Tibial nerve (tissue), 4 donors: ENCODE measurements at regions not wholly inside any gene's neighbourhood (a gene's known extent, or its start where the extent isn't known, plus 50 kb on each side); places are given as distances from the start of the nearest gene placed in this dataset.
"Not testable (repeated sequence)": the region's sequence is repeated elsewhere in the genome, so short reads cannot be mapped to it uniquely, and the experiment has no call there.

Experiments
- DNase-seq, 2 donors: peaks; one replicate each; pipeline ENCODE4 v3.0.0-alpha.2; 2019; ENCODE audit warnings: low spot score in 2 of 2
- H3K27ac ChIP-seq, 4 donors: fragments of 200-600 bp; sonication (generic) in 3 of 4; one replicate each; pipeline ENCODE4 v1.5.1; 2017 to 2019; ENCODE audit warnings: mild to moderate bottlenecking in 1 of 4
- H3K27me3 ChIP-seq, 2 donors: fragments of 200-600 bp; sonication (generic) in 1 of 2; one replicate each; pipeline versions ENCODE4 v1.5.1 to v1.6.0; 2017 to 2019
- H3K36me3 ChIP-seq, 3 donors: fragments of 200-600 bp; sonication (generic); one replicate each; pipeline ENCODE4 v1.5.1; 2018 to 2019
- H3K4me1 ChIP-seq, 4 donors: fragments of 200-600 bp; sonication (generic) in 3 of 4; one replicate each; pipeline ENCODE4 v1.5.1; 2017 to 2019
- H3K4me3 ChIP-seq, 4 donors: fragments of 200-600 bp; sonication (generic) in 3 of 4; one replicate each; pipeline ENCODE4 v1.5.1; 2017 to 2019; ENCODE audit warnings: mild to moderate bottlenecking in 1 of 4, moderate library complexity in 1 of 4
- H3K9me3 ChIP-seq, 4 donors: fragments of 200-600 bp; sonication (generic) in 3 of 4; one replicate each; pipeline ENCODE4 v1.5.1; 2017 to 2019
- CTCF ChIP-seq, 5 experiments: fragments of 200-600 bp in 3 of 5; fragments of 450-650 bp in 2 of 5; sonication (generic) in 3 of 5; IDR thresholded peaks; one replicate each; pipeline ENCODE4 v1.5.1; 2016 to 2019; ENCODE audit warnings: antibody characterized with exemption in 5 of 5, mild to moderate bottlenecking in 3 of 5, moderate library complexity in 2 of 5
- EP300 ChIP-seq, 2 donors: sonication (generic); formaldehyde crosslinking; IDR thresholded peaks; one replicate each; pipeline ENCODE4 v1.6.1; 2017; ENCODE audit warnings: antibody characterized with exemption in 2 of 2, mild to moderate bottlenecking in 1 of 2
- POLR2A ChIP-seq, 2 donors: fragments of 450-650 bp; IDR thresholded peaks; one replicate each; pipeline ENCODE4 v1.6.1; 2017; ENCODE audit warnings: antibody characterized with exemption in 2 of 2, mild to moderate bottlenecking in 2 of 2, moderate library complexity in 2 of 2
- WGBS, 2 donors: methylation state at CpG; one replicate each; pipeline ENCODE4 v1.1.5; 2018; 5-methylcytosine and 5-hydroxymethylcytosine counted together

GRCh38 chrY:9158616-9159015 lies 178.6 kb upstream of the TSPY4 start:
- WGBS, 2 donors = 57% methylated on average over 1 of the region's 1 CpG; no CpG with 5 or more reads in 1 of the 2 donors
- DNase-seq = no peak
- no peak overlapping the region for H3K4me3 ChIP-seq
- no peaks in the 10 kb centered on the region for H3K27me3 ChIP-seq
- H3K27ac ChIP-seq = no peak overlapping the region
- TF ChIP-seq EP300 (IDR thresholded peaks at IDR 0.05) = no peak
- no peak for TF ChIP-seq CTCF (IDR thresholded peaks at IDR 0.05)
- no peak for TF ChIP-seq POLR2A (IDR thresholded peaks at IDR 0.05)
- no peaks in the 10 kb centered on the region for H3K36me3 ChIP-seq
- H3K4me1 ChIP-seq = no peaks in the 10 kb centered on the region
- peaks cover 0 to 7% (median 0%) of the 10 kb centered on the region in 4 donors for H3K9me3 ChIP-seq

- 90% methylated on average over 3 of the region's 3 CpGs; no CpG with 5 or more reads in 1 of the 2 donors for WGBS, 2 donors
- not testable (repeated sequence) for H3K4me1 ChIP-seq, H3K9me3 ChIP-seq, H3K36me3 ChIP-seq, H3K27me3 ChIP-seq, H3K4me3 ChIP-seq, DNase-seq
- H3K27ac ChIP-seq = peak overlapping the region in 2 of 4 donors; percentile 40 to 67
These were observed 176.9 kb upstream of the TSPY4 start for GRCh38 chrY:9160331-9160730.

GRCh38 chrY:9160976-9161375 lies 176.3 kb upstream of the TSPY4 start:
- H3K4me3 ChIP-seq, H3K27me3 ChIP-seq, H3K4me1 ChIP-seq, H3K9me3 ChIP-seq, H3K36me3 ChIP-seq: not testable (repeated sequence)
- 35% methylated on average over 3 of the region's 3 CpGs; no CpG with 5 or more reads in 1 of the 2 donors for WGBS, 2 donors
- H3K27ac ChIP-seq = peak overlapping the region in 1 of 4 donors; percentile 67
- peak; percentile 13 to 54 for DNase-seq
- peak in 1 of 2 donors; percentile 42 for TF ChIP-seq EP300 (IDR thresholded peaks at IDR 0.05)

GRCh38 chrY:9161990-9162389 lies 175.3 kb upstream of the TSPY4 start:
- not testable (repeated sequence) for H3K9me3 ChIP-seq, H3K4me3 ChIP-seq, H3K4me1 ChIP-seq, DNase-seq, H3K36me3 ChIP-seq, H3K27me3 ChIP-seq
- peak overlapping the region in 1 of 4 donors; percentile 37 for H3K27ac ChIP-seq

- not testable (repeated sequence) for H3K9me3 ChIP-seq, H3K4me3 ChIP-seq, H3K4me1 ChIP-seq, DNase-seq, H3K36me3 ChIP-seq, H3K27me3 ChIP-seq
- H3K27ac ChIP-seq = peak overlapping the region in 1 of 4 donors; percentile 37
These were observed 174.8 kb upstream of the TSPY4 start for GRCh38 chrY:9162424-9162823.

GRCh38 chrY:9177641-9178040 lies 159.6 kb upstream of the TSPY4 start:
- DNase-seq, H3K9me3 ChIP-seq: not testable (repeated sequence)
- 63% methylated on average over 1 of the region's 1 CpG; no CpG with 5 or more reads in 1 of the 2 donors for WGBS, 2 donors

GRCh38 chrY:9184827-9185226 lies 152.4 kb upstream of the TSPY4 start:
- 54% methylated on average over 2 of the region's 2 CpGs; no CpG with 5 or more reads in 1 of the 2 donors for WGBS, 2 donors
- not testable (repeated sequence) for H3K4me3 ChIP-seq, H3K27me3 ChIP-seq, H3K9me3 ChIP-seq, H3K36me3 ChIP-seq, H3K27ac ChIP-seq, DNase-seq, H3K4me1 ChIP-seq

More at GRCh38 chrY:9177641-9178040, 159.6 kb upstream of the TSPY4 start:
- not testable (repeated sequence) for H3K27me3 ChIP-seq, H3K36me3 ChIP-seq, H3K4me1 ChIP-seq, H3K4me3 ChIP-seq, H3K27ac ChIP-seq

- H3K36me3 ChIP-seq, H3K9me3 ChIP-seq, H3K4me1 ChIP-seq, H3K4me3 ChIP-seq, H3K27me3 ChIP-seq, H3K27ac ChIP-seq, DNase-seq: not testable (repeated sequence)
- WGBS, 2 donors = 80% methylated on average over 1 of the region's 1 CpG; no CpG with 5 or more reads in 1 of the 2 donors
These were observed 130.2 kb upstream of the TSPY4 start for GRCh38 chrY:9207082-9207481.

- Histone ChIP-seq H3K27ac (no peak overlapping the region), H3K4me1 (no peaks in the 10 kb centered on the region), H3K4me3 (no peak overlapping the region), H3K36me3 (no peaks in the 10 kb centered on the region), H3K27me3 (no peaks in the 10 kb centered on the region), H3K9me3 (no peaks in the 10 kb centered on the region)
- no peak for TF ChIP-seq POLR2A (IDR thresholded peaks at IDR 0.05)
- TF ChIP-seq CTCF (IDR thresholded peaks at IDR 0.05) = no peak
- no peak for TF ChIP-seq EP300 (IDR thresholded peaks at IDR 0.05)
- WGBS, 2 donors = 60% methylated on average over 1 of the region's 1 CpG; no CpG with 5 or more reads in 1 of the 2 donors
- no peak for DNase-seq
These were observed 110.9 kb upstream of the TSPY4 start for GRCh38 chrY:9226409-9226808.
